ENCODE measurements at regions not wholly inside any gene's neighbourhood (a gene's known extent, or its start where the extent isn't known, plus 50 kb on each side); places are given as distances from the start of the nearest gene placed in this dataset.

- no peak for DNase-seq
Observed at GRCh38 chr6:56377295-56377694, 129.9 kb upstream of the COL21A1 start.

GRCh38 chr6:56375806-56376205, 128.4 kb upstream of the COL21A1 start:
- no peak for DNase-seq

GRCh38 chr6:56374841-56375369, 127.5 kb upstream of the COL21A1 start:
- DNase-seq = peak; percentile 59

- DNase-seq = no peak
Observed at GRCh38 chr6:56372406-56372995, 125.1 kb upstream of the COL21A1 start.

- peak; percentile 73 for DNase-seq
Observed at GRCh38 chr6:56370561-56371211, 123.3 kb upstream of the COL21A1 start.

GRCh38 chr6:56370127-56370540, 122.8 kb upstream of the COL21A1 start:
- peak; percentile 20 for DNase-seq

- DNase-seq = no peak
Observed at GRCh38 chr6:56368491-56368890, 121.1 kb upstream of the COL21A1 start.

- no peak for DNase-seq
Observed at GRCh38 chr6:56366141-56366852, 118.9 kb upstream of the COL21A1 start.

- DNase-seq = peak; percentile 85
Observed at GRCh38 chr6:56364827-56365339, 117.5 kb upstream of the COL21A1 start.

- DNase-seq = no peak
Observed at GRCh38 chr6:56364431-56364826, 117.0 kb upstream of the COL21A1 start.

- no peak for DNase-seq
Observed at GRCh38 chr6:56363796-56364430, 116.5 kb upstream of the COL21A1 start.

- DNase-seq = no peak
Observed at GRCh38 chr6:56361812-56362211, 114.4 kb upstream of the COL21A1 start.

GRCh38 chr6:56359201-56359899, 112.0 kb upstream of the COL21A1 start:
- peak; percentile 71 for DNase-seq

- peak; percentile 34 for DNase-seq
Observed at GRCh38 chr6:56357616-56358373, 110.4 kb upstream of the COL21A1 start.

GRCh38 chr6:56356426-56356825, 109.0 kb upstream of the COL21A1 start:
- DNase-seq = peak; percentile 80

GRCh38 chr6:56353860-56354259, 106.5 kb upstream of the COL21A1 start:
- no peak for DNase-seq

GRCh38 chr6:56350628-56351260, 103.4 kb upstream of the COL21A1 start:
- no peak for DNase-seq

- peak; percentile 86 for DNase-seq
Observed at GRCh38 chr6:56349194-56349593, 101.8 kb upstream of the COL21A1 start.

GRCh38 chr6:56348578-56348977, 101.2 kb upstream of the COL21A1 start:
- no peak for DNase-seq

GRCh38 chr6:56347526-56347925, 100.1 kb upstream of the COL21A1 start:
- DNase-seq = peak; percentile 65

- DNase-seq = peak; percentile 62
Observed at GRCh38 chr6:56346958-56347357, 99.6 kb upstream of the COL21A1 start.
